DOHH2 (cell line): ENCODE measurements at regions not wholly inside any gene's neighbourhood (a gene's known extent, or its start where the extent isn't known, plus 50 kb on each side); places are given as distances from the start of the nearest gene placed in this dataset.

ENCODE experiments used
- H3F3A ChIP-seq: fragments of 200-600 bp; sonication (generic), shearing (Covaris generic); 2 replicates; pipeline ENCODE4 v1.6.0; 2016; ENCODE audit warnings: antibody characterized with exemption, mild to moderate bottlenecking; ENCODE audit not compliant: control insufficient read depth, insufficient read depth
- H3K27ac ChIP-seq: fragments of 200-600 bp; sonication (generic); 2 replicates; pipeline ENCODE4 v1.5.1; 2014; ENCODE audit warnings: low read depth, mild to moderate bottlenecking, low read length, moderate library complexity
- H3K27me3 ChIP-seq: fragments of 200-600 bp; sonication (generic); 2 replicates; pipeline ENCODE4 v1.6.1; 2014; ENCODE audit warnings: mild to moderate bottlenecking, low read length, mixed read lengths; ENCODE audit not compliant: control insufficient read depth
- H3K36me3 ChIP-seq: fragments of 200-600 bp; sonication (generic); 2 replicates; pipeline ENCODE4 v1.6.1; 2014; ENCODE audit warnings: mild to moderate bottlenecking, low read length, moderate library complexity, mixed read lengths; ENCODE audit not compliant: control insufficient read depth
- H3K4me1 ChIP-seq: fragments of 200-600 bp; sonication (generic); 2 replicates; pipeline ENCODE4 v1.6.1; 2014; ENCODE audit warnings: mild to moderate bottlenecking, low read length, mixed read lengths; ENCODE audit not compliant: control insufficient read depth
- H3K4me2 ChIP-seq: fragments of 200-600 bp; sonication (generic); 2 replicates; pipeline ENCODE4 v1.6.0; 2014; ENCODE audit warnings: mild to moderate bottlenecking, low read length, moderate library complexity
- H3K4me3 ChIP-seq: fragments of 200-600 bp; sonication (generic); 2 replicates; pipeline ENCODE4 v1.5.1; 2014; ENCODE audit warnings: mild to moderate bottlenecking, low read length, mixed read lengths
- H3K79me2 ChIP-seq: fragments of 200-600 bp; sonication (generic); 2 replicates; pipeline ENCODE4 v1.6.1; 2014; ENCODE audit warnings: mild to moderate bottlenecking, low read length, mixed read lengths; ENCODE audit not compliant: control insufficient read depth
- H3K9me2 ChIP-seq: fragments of 200-600 bp; sonication (generic); replicated peaks from 2 replicates; pipeline ENCODE4 v1.6.1; 2014; ENCODE audit warnings: mild to moderate bottlenecking, low read length, mixed read lengths; ENCODE audit not compliant: control insufficient read depth
- H3K9me3 ChIP-seq: fragments of 200-600 bp; sonication (generic); 2 replicates; pipeline ENCODE4 v1.6.1; 2014; ENCODE audit warnings: antibody characterized with exemption, low read length, mixed read lengths; ENCODE audit not compliant: control insufficient read depth, insufficient read depth
- H4K20me1 ChIP-seq: fragments of 200-600 bp; sonication (generic); 2 replicates; pipeline ENCODE4 v1.6.0; 2014; ENCODE audit warnings: low read depth, mild to moderate bottlenecking, antibody characterized with exemption, low read length, moderate library complexity; ENCODE audit not compliant: control insufficient read depth, insufficient read depth
- EZH2phosphoT487 ChIP-seq: fragments of 200-600 bp; sonication (generic); IDR thresholded peaks from 2 replicates; pipeline ENCODE4 v1.6.1; 2017; ENCODE audit warnings: borderline replicate concordance, mild to moderate bottlenecking, antibody characterized with exemption, low read length, moderate library complexity, mixed read lengths
- TF ChIP-seq, protein P1 (sequence below): fragments of 200-600 bp; sonication (generic); IDR thresholded peaks from one replicate; pipeline ENCODE4 v1.5.1; 2014; ENCODE audit warnings: antibody characterized with exemption, mild to moderate bottlenecking, low read depth, low read length; ENCODE audit not compliant: poor library complexity, severe bottlenecking

DNA sequence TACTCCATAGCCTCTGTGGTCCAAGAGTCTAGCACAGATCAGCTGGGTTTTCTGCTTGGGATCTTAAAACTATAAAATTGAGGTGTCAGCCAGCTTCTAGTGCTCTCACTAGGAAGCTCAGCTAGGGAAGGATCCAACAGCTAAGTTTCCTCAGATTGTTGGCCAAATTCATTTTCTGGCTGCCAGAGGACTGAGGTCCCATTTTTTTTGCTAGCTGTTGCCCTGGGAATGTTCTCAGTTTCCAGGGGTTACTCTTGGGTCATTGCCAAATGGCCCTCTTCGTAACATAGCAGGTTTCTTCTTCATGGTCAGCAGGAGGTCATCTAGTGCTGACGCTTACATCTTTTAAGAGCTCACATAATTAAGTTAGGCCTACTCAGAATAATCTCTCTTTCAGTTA is 2178.2 kb downstream of the ARAP2 start:
- Histone ChIP-seq H3K36me3 (no peaks in the 10 kb centered on the region), H3K9me2 (no peaks in the 10 kb centered on the region), H3K4me1 (no peaks in the 10 kb centered on the region), H3K9me3 (no peaks in the 10 kb centered on the region), H3K79me2 (no peaks in the 10 kb centered on the region), H3K4me2 (no peak overlapping the region), H3K27ac (no peak overlapping the region), H3F3A (no peaks in the 10 kb centered on the region), H4K20me1 (no peaks in the 10 kb centered on the region), H3K4me3 (no peak overlapping the region), H3K27me3 (no peaks in the 10 kb centered on the region)
- no peak for TF ChIP-seq EZH2phosphoT487
- TF ChIP-seq, protein P1, sequence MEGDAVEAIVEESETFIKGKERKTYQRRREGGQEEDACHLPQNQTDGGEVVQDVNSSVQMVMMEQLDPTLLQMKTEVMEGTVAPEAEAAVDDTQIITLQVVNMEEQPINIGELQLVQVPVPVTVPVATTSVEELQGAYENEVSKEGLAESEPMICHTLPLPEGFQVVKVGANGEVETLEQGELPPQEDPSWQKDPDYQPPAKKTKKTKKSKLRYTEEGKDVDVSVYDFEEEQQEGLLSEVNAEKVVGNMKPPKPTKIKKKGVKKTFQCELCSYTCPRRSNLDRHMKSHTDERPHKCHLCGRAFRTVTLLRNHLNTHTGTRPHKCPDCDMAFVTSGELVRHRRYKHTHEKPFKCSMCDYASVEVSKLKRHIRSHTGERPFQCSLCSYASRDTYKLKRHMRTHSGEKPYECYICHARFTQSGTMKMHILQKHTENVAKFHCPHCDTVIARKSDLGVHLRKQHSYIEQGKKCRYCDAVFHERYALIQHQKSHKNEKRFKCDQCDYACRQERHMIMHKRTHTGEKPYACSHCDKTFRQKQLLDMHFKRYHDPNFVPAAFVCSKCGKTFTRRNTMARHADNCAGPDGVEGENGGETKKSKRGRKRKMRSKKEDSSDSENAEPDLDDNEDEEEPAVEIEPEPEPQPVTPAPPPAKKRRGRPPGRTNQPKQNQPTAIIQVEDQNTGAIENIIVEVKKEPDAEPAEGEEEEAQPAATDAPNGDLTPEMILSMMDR: no peak

DNA sequence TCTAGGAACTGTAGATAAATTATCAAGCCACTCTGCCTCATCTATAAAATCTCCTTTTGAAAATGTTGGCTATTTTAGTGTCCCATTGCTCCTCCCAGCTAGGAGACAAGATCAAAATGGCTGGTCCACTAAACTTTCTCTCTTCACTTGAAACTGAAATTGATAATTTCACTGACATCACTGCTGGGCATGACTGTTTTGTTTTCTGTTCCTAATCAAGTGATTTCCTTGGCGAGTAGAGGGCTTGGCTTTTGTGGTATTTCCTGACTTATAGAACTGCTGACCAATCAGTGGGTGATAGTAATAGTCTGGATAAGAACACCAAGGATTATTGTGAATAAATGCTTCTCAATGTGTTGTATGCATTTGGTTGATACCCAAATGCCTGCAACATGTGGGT is 2152.9 kb downstream of the ARAP2 start:
- Histone ChIP-seq H3K4me3 (no peak overlapping the region), H3K4me1 (no peaks in the 10 kb centered on the region), H4K20me1 (no peaks in the 10 kb centered on the region), H3K9me3 (no peaks in the 10 kb centered on the region), H3K79me2 (no peaks in the 10 kb centered on the region), H3K36me3 (no peaks in the 10 kb centered on the region), H3K9me2 (no peaks in the 10 kb centered on the region), H3K27ac (no peak overlapping the region), H3K4me2 (no peak overlapping the region), H3F3A (no peaks in the 10 kb centered on the region), H3K27me3 (no peaks in the 10 kb centered on the region)
- TF ChIP-seq, protein P1: no peak
- no peak for TF ChIP-seq EZH2phosphoT487

DNA sequence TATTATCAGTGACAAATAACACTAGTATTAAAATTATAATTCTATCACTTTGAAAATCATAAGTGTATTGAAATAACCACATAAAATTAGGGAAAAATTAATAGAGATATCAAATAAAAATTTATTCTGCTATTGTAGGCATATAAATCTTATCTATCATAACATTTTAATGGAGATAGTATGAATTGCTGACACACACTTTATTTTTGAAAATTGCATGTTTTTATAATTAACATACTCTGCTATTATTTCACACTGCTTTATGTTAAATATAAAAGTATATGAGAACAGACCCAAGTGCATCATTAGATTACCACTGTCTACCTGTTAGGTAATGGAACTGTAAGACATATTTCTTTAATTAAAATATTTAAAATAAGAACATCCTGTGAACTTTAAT is 2150.2 kb downstream of the ARAP2 start:
- Histone ChIP-seq H3K4me2 (no peak overlapping the region), H3K27me3 (no peaks in the 10 kb centered on the region), H3K4me3 (no peak overlapping the region), H3F3A (no peaks in the 10 kb centered on the region), H3K4me1 (no peaks in the 10 kb centered on the region), H3K9me2 (no peaks in the 10 kb centered on the region), H3K27ac (no peak overlapping the region), H3K9me3 (no peaks in the 10 kb centered on the region), H3K79me2 (no peaks in the 10 kb centered on the region), H4K20me1 (no peaks in the 10 kb centered on the region), H3K36me3 (no peaks in the 10 kb centered on the region)
- no peak for TF ChIP-seq EZH2phosphoT487
- TF ChIP-seq, protein P1: no peak

DNA sequence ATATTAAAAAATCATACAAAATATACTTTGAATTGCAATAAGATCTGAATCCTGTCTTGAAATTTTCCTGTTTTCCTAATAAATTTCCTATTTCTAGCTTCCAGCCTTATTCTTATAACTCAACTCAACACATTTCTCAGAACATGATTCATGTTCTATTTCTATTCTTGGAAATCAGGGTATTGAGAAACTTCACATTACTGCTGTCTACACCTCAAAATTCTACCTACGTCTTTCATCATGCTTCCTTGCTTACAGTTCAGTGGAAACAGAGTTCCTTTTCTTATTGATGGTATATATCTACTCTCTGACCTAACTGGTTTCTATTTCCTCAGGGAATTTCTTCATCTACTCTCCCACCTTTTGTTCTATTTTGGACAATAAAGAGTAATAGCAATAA is 2139.0 kb downstream of the ARAP2 start:
- Histone ChIP-seq H3F3A (no peaks in the 10 kb centered on the region), H3K9me2 (no peaks in the 10 kb centered on the region), H3K4me2 (no peak overlapping the region), H3K4me3 (no peak overlapping the region), H3K36me3 (no peaks in the 10 kb centered on the region), H3K27me3 (no peaks in the 10 kb centered on the region), H3K9me3 (no peaks in the 10 kb centered on the region), H3K79me2 (no peaks in the 10 kb centered on the region), H3K27ac (no peak overlapping the region), H4K20me1 (no peaks in the 10 kb centered on the region), H3K4me1 (no peaks in the 10 kb centered on the region)
- TF ChIP-seq, protein P1: no peak
- no peak for TF ChIP-seq EZH2phosphoT487
